LHCN-M2 (cell line): ENCODE measurements at regions not wholly inside any gene's neighbourhood (a gene's known extent, or its start where the extent isn't known, plus 50 kb on each side); places are given as distances from the start of the nearest gene placed in this dataset.
"Not testable (repeated sequence)": the region's sequence is repeated elsewhere in the genome, so short reads cannot be mapped to it uniquely, and the experiment has no call there.

Experiments used
- DNase-seq: peaks from one replicate; pipeline ENCODE4 v3.0.0-alpha.2; 2012; ENCODE audit warnings: low read depth

DNA sequence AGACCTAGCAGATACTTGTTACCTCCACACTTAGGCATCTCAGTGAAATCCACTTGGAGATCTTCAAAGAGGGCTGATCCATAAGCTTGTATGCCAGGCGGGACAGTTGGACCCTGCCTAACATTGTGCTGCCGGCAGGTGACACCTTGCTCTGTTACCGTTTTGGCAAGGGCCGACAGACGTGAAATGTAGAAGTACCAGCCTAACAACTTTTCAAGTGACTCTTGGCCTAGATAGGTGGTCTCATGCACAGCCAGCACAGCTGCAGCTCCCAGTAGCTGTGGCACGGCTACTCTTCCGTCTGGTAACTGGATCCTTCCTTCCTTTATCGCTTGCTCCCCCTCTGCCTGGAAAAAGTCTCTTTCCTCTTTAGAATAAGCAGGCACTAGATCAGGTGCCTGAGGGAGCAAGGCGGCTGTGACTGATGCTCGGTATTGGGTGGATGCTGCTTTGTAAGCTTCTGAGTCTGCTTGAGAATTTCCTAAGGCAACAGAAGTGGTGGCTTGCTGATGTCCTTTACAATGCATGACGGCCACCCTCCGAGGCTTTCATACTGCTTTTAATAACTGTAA lies 713.5 kb downstream of the AMY1C start:
- DNase-seq = no peak

GRCh38 chr1:104466068-104466467 lies 716.4 kb downstream of the AMY1C start:
- no peak for DNase-seq

- DNase-seq = no peak
These were observed 717.9 kb downstream of the AMY1C start for GRCh38 chr1:104467590-104467989.

DNA sequence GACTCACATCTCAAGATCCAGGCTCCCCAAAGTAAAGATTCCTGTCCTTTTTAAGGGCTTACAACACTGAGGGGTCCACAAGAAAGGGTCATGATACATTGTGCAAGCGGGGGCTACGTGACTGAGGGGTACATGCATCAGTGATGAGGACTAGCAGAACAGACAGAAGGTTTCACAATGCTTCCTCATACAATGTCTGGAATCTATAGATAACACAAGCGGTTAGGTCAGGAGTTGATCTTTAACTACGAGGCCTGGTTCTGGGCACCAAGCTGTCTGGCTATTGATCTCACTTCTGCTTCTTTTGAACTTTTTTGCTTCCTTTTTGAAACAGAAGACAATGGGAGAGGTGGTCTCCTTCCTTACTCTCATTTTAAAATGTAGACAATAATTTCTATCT lies 718.6 kb downstream of the AMY1C start:
- no peak for DNase-seq

DNA sequence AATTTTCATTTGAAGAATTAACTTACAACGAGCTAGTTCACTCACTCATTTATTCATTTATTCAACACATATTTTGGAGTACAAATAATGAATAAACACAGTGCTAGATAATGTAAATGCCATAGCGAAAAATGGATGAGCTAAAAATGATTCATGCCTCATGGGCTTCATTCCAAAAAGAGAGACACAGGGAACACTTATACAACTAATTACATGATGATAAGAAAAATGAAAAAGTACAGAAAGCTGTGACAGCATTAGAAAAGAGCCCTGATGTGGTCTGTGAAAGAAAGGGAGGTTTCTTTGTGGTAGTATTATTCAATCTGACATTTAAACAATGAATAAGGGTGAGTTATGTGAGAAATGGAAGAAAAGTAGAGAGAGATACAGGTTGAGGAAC lies 726.4 kb downstream of the AMY1C start:
- no peak for DNase-seq

GRCh38 chr1:104488296-104489015 lies 738.8 kb downstream of the AMY1C start:
- DNase-seq = no peak

- DNase-seq = no peak
These were observed 776.6 kb downstream of the AMY1C start for GRCh38 chr1:104526158-104526795.

DNA sequence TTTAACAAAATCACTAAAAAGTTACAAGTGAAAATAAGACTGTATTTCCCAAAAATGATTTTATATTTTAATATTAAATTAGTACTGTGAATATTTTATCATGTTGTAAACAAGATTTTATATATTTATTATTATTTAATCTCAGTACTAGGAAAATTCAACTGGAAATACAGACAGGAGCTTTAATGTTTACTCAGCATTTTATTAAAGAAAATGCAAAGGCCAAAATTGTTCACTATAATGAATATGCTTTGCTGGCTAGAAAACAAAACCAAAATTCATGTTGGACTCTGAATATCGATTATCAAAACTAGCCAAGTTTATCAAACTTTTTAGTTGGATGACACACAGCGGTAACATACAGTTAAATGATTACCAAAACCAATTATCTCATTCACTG lies 782.3 kb downstream of the AMY1C start:
- no peak for DNase-seq

- DNase-seq = no peak
These were observed 824.9 kb downstream of the AMY1C start for GRCh38 chr1:104574620-104575019.

DNA sequence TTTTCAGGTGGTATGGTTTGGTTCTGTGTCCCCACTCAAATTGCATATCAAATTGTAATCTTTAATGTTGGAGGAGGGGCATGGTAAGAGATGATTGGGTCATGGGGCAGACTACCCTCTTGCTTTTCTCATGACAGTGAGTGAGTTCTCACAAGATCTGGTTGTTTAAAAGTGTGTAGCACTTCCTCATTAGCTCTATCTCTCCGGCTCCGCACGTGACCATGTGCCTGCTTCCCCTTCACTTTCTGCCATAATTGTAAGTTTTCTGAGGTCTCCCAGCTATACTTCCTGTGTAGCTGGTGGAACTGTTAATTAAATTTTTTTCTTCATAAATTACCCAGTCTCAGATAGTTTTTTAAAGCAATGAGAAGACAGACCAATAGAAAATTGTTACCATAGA lies 843.2 kb downstream of the AMY1C start:
- no peak for DNase-seq

- no peak for DNase-seq
These were observed 843.9 kb downstream of the AMY1C start for GRCh38 chr1:104593413-104594187.

DNA sequence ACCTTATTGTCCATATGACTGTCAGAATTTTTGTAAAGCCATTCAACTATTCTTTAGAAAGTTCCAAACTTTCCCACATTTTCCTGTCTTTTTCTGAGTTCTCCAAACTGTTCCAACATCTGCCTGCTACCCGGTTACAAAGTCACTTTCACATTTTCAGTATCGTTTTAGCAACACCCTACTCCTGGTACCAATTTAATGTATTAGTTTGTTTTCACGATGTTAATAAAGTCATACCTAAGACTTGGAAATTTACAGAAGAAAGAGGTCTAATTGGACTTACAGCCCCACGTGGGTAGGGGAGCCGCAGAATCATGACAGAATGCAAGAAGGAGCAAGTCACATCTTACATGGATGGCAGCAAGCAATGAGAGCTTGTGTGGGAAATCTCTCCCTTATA lies 867.8 kb downstream of the AMY1C start:
- no peak for DNase-seq

- DNase-seq = no peak
These were observed 871.5 kb downstream of the AMY1C start for GRCh38 chr1:104621221-104621620.

GRCh38 chr1:104624538-104624937 lies 874.8 kb downstream of the AMY1C start:
- DNase-seq = no peak

DNA sequence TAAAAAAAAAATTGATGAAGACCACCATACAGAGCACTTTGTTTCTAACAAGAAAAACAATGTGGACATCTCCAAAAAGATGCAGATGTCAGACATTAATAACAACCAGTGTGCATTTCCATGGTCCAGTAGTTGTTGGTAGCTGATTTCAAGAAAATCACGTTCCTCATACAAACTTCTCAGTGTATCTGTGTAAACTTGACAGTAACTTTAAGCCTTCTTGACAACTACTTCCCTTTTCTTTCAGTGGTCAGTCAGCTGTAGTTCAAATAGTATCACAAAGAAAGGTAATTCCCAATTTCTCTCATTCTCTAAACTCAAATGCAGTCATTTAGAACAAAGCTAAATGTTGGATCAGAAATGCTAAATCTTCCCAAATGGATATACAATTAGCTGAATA lies 879.9 kb downstream of the AMY1C start:
- no peak for DNase-seq

DNA sequence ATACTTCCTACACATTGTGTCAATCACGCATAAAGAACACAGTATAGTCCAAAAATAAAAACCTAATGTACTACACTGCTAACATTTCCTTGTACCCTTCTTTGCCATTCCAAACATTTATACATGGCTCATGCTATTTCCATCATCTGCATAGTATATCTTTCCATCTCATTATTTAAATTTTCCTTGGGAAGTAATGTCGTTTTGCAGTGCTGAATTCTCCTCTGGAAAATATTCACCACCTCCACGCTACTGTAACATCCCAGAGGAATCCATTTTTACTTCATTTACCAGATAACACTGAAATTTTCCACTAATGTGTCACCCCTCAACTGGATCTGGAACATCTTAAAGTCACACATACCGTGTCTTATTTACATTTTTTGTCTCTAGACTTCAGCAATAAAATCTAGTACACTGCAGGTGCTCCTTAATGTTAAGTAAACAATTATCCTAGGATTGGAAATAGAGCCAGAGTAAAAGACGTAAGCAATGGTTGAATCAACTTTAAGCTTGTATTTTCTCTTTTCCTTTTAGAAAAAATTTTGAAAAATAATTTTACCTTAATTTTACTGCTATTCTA lies 881.0 kb downstream of the AMY1C start:
- no peak for DNase-seq

- no peak for DNase-seq
These were observed 886.9 kb downstream of the AMY1C start for GRCh38 chr1:104636581-104636980.

- DNase-seq = no peak
These were observed 896.5 kb downstream of the AMY1C start for GRCh38 chr1:104646233-104646632.

DNA sequence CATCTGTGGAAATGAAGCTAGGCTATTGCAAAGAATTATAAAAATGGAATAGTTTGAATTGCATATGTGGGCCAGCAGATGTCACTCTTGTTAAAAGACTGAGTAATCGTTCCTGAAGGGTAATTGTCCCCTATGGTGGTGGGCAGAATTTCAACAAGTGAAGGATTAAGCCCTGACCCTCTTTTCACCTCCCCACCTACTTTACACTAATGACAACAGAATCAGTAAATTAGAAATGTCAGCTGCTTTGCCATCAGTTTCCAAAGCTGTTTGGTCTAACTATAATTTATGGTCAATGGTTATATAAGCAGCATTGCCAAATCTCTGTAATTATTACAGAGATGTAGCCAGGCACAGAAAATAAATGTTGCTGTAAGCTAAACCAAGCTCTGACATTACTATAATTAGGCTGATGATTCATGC lies 898.6 kb downstream of the AMY1C start:
- no peak for DNase-seq

- DNase-seq = not testable (repeated sequence)
These were observed 914.7 kb downstream of the AMY1C start for GRCh38 chr1:104664374-104664773.

DNA sequence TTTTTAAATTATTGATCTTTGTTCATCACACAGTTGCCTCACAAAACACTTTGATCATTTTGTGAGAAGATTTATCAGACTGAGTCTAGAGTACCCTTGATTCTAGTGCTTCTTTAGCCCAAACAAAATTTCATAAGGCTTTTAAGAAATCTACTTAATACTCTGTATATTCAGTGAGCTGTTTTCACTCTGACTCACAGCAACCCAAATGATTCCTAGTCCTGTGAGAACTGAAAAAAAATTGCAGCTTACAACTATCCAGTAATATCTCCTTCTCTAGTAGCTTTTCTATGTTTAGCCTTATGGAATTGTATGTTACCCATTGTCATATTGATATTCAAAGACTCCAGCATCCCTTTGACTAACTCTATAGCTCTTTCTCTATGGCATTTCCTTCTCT lies 915.6 kb downstream of the AMY1C start:
- DNase-seq = no peak
